Esophagus squamous epithelium (tissue), 5 donors: ENCODE measurements at regions not wholly inside any gene's neighbourhood (a gene's known extent, or its start where the extent isn't known, plus 50 kb on each side); places are given as distances from the start of the nearest gene placed in this dataset.

ENCODE experiments used
- DNase-seq: peaks from one replicate; lab custom pipeline; 2025; lab: John Stamatoyannopoulos, UW
- H3K27ac ChIP-seq, 4 donors: fragments of 200-600 bp; sonication (generic); one replicate each; pipeline ENCODE4 v1.5.1; 2016 to 2019; ENCODE audit warnings: mild to moderate bottlenecking in 1 of 4
- H3K27me3 ChIP-seq, 4 donors: fragments of 200-600 bp; sonication (generic); 1 replicate in 3 of 4; 2 replicates in 1 of 4; pipeline versions ENCODE4 v1.5.1 to v1.6.0; 2017 to 2021; ENCODE audit warnings: antibody characterized with exemption in 1 of 4
- H3K36me3 ChIP-seq, 3 donors: fragments of 200-600 bp; sonication (generic); one replicate each; pipeline ENCODE4 v1.5.1; 2016 to 2019
- H3K4me1 ChIP-seq, 3 donors: fragments of 200-600 bp; sonication (generic); one replicate each; pipeline ENCODE4 v1.5.1; 2017 to 2019
- H3K4me3 ChIP-seq, 4 donors: fragments of 200-600 bp; sonication (generic); 1 replicate in 3 of 4; 2 replicates in 1 of 4; pipeline ENCODE4 v1.5.1; 2016 to 2019; ENCODE audit warnings: mild to moderate bottlenecking in 2 of 4, moderate library complexity in 1 of 4
- H3K9me3 ChIP-seq, 3 donors: fragments of 200-600 bp; sonication (generic); one replicate each; pipeline ENCODE4 v1.5.1; 2016 to 2019
- POLR2A ChIP-seq, 4 donors: fragments of 450-650 bp; IDR thresholded peaks; one replicate each; pipeline ENCODE4 v1.6.1; 2017; ENCODE audit warnings: antibody characterized with exemption in 4 of 4, mild to moderate bottlenecking in 4 of 4, moderate library complexity in 3 of 4
- WGBS, 2 donors: methylation state at CpG; one replicate each; pipeline ENCODE4 v1.1.5; 2018; 5-methylcytosine and 5-hydroxymethylcytosine counted together
- intact Hi-C: fragments of 100-400 bp; cut with DNase I; formaldehyde crosslinking; loops from one replicate; pipeline ENCODE4 v1.15.0; 2022
- TF ChIP-seq, protein P1 (sequence below), 6 experiments: fragments of 450-650 bp in 4 of 6; fragments of 200-600 bp in 2 of 6; sonication (generic) in 2 of 6; IDR thresholded peaks; one replicate each; pipeline ENCODE4 v1.5.1; 2016 to 2019; ENCODE audit warnings: antibody characterized with exemption in 6 of 6, mild to moderate bottlenecking in 4 of 6, moderate library complexity in 4 of 6
- donor health status: DM: yes; HTN: yes; CAD: no.

- Histone ChIP-seq H3K27me3 (no peaks in the 10 kb centered on the region), H3K4me3 (no peak overlapping the region), H3K9me3 (no peaks in the 10 kb centered on the region), H3K27ac (no peak overlapping the region), H3K36me3 (no peaks in the 10 kb centered on the region), H3K4me1 (no peaks in the 10 kb centered on the region)
- intact Hi-C loops = no loop called here
- TF ChIP-seq, protein P1, sequence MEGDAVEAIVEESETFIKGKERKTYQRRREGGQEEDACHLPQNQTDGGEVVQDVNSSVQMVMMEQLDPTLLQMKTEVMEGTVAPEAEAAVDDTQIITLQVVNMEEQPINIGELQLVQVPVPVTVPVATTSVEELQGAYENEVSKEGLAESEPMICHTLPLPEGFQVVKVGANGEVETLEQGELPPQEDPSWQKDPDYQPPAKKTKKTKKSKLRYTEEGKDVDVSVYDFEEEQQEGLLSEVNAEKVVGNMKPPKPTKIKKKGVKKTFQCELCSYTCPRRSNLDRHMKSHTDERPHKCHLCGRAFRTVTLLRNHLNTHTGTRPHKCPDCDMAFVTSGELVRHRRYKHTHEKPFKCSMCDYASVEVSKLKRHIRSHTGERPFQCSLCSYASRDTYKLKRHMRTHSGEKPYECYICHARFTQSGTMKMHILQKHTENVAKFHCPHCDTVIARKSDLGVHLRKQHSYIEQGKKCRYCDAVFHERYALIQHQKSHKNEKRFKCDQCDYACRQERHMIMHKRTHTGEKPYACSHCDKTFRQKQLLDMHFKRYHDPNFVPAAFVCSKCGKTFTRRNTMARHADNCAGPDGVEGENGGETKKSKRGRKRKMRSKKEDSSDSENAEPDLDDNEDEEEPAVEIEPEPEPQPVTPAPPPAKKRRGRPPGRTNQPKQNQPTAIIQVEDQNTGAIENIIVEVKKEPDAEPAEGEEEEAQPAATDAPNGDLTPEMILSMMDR (IDR thresholded peaks at IDR 0.05) = no peak
- TF ChIP-seq POLR2A (IDR thresholded peaks at IDR 0.05) = no peak
- 74 to 94% methylated on average over 2 of the region's 2 CpGs for WGBS, 2 donors
- no peak for DNase-seq
Observed at GRCh38 chr7:152495867-152496266, 60.1 kb upstream of the KMT2C start.

DNA sequence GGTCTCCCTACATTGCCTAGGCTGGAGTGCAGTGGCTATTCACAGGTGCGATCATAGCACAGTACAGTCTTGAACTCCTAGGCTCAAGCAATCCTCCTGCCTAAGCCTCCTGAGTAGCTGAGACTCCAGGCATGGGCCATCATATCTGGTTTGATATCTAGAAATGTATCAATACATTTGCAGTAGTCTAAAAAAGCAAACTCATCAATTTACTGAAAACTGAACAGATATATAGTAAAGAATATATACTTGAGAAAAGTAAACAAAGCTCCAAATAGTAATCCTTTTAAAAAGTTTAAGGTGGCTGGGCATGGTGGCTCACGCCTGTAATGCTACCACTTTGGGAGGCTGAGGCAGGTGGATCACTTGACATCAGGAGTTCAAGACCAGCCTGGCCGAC, 57.1 kb upstream of the KMT2C start:
- intact Hi-C loops = no loop called here
- no peaks in the 10 kb centered on the region for H3K27me3 ChIP-seq
- H3K4me3 ChIP-seq = no peak overlapping the region
- no peaks in the 10 kb centered on the region for H3K9me3 ChIP-seq
- TF ChIP-seq, protein P1 (IDR thresholded peaks at IDR 0.05) = no peak
- no peak for TF ChIP-seq POLR2A (IDR thresholded peaks at IDR 0.05)
- H3K36me3 ChIP-seq = no peaks in the 10 kb centered on the region
- no peak overlapping the region for H3K27ac ChIP-seq
- 72 to 94% methylated on average over 3 of the region's 3 CpGs for WGBS, 2 donors
- no peaks in the 10 kb centered on the region for H3K4me1 ChIP-seq
- DNase-seq = no peak

GRCh38 chr7:152489044-152489443, 53.2 kb upstream of the KMT2C start:
- no peaks in the 10 kb centered on the region for H3K27me3 ChIP-seq
- no peak for TF ChIP-seq POLR2A (IDR thresholded peaks at IDR 0.05)
- TF ChIP-seq, protein P1 (IDR thresholded peaks at IDR 0.05) = no peak
- DNase-seq = no peak
- H3K4me3 ChIP-seq = no peak overlapping the region
- no peaks in the 10 kb centered on the region for H3K4me1 ChIP-seq
- H3K27ac ChIP-seq = no peak overlapping the region
- WGBS, 2 donors = 73 to 78% methylated on average over 7 of the region's 7 CpGs
- no peaks in the 10 kb centered on the region for H3K36me3 ChIP-seq
- H3K9me3 ChIP-seq = no peaks in the 10 kb centered on the region
- intact Hi-C loops = no loop called here

DNA sequence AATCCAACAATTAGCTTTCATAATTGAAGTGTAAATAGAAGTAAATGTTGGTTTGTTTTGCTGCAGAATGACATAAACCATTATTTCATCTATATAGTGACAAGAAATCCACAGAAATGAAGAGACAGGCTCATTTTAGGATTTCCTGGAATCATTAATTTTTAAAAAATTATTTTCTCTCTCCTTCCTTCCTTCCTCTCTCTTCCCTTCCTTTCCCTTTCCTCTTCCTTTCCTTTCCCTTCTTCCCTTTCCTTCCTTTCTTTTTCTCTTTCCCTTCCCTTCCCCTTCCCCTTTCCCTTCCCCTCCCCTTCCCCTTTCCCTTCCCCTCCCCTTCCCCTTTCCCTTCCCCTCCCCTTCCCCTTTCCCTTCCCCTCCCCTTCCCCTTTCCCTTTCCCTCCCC, 51.2 kb upstream of the KMT2C start:
- no peak for DNase-seq
- H3K4me3 ChIP-seq = no peak overlapping the region
- intact Hi-C loops = no loop called here
- no peaks in the 10 kb centered on the region for H3K36me3 ChIP-seq
- no peaks in the 10 kb centered on the region for H3K4me1 ChIP-seq
- TF ChIP-seq, protein P1 (IDR thresholded peaks at IDR 0.05) = no peak
- no peak for TF ChIP-seq POLR2A (IDR thresholded peaks at IDR 0.05)
- no peaks in the 10 kb centered on the region for H3K27me3 ChIP-seq
- H3K27ac ChIP-seq = no peak overlapping the region
- H3K9me3 ChIP-seq = no peaks in the 10 kb centered on the region

DNA sequence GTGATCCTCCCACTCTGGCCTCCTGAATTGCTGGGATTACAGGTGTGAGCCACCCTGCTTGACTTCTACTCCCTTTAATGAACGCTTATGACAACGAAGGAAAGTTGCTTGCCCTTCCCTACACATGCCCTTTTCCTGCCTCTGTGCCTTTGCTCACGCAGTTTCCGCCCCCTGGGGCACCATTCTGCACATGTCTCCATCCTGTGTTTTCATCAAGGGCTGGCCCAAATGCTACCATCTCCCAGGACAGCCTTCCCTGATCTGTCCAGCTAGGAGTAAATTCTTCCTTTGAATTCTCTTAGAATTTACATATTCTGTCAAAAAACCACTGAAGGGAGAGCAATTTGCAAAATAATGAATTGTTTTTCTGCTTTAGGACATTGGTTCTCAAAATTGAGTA, 50.0 kb upstream of the KMT2C start:
- Histone ChIP-seq H3K27me3 (no peaks in the 10 kb centered on the region), H3K36me3 (no peaks in the 10 kb centered on the region), H3K4me3 (no peak overlapping the region), H3K4me1 (no peaks in the 10 kb centered on the region), H3K9me3 (no peaks in the 10 kb centered on the region), H3K27ac (no peak overlapping the region)
- TF ChIP-seq, protein P1 (IDR thresholded peaks at IDR 0.05) = no peak
- no peak for TF ChIP-seq POLR2A (IDR thresholded peaks at IDR 0.05)
- DNase-seq = no peak
- intact Hi-C loops = no loop called here
- 63 to 77% methylated on average over 4 of the region's 4 CpGs for WGBS, 2 donors
